ENCODE measurements at regions not wholly inside any gene's neighbourhood (a gene's known extent, or its start where the extent isn't known, plus 50 kb on each side); places are given as distances from the start of the nearest gene placed in this dataset.
"Not testable (repeated sequence)": the region's sequence is repeated elsewhere in the genome, so short reads cannot be mapped to it uniquely, and the experiment has no call there.

DNA sequence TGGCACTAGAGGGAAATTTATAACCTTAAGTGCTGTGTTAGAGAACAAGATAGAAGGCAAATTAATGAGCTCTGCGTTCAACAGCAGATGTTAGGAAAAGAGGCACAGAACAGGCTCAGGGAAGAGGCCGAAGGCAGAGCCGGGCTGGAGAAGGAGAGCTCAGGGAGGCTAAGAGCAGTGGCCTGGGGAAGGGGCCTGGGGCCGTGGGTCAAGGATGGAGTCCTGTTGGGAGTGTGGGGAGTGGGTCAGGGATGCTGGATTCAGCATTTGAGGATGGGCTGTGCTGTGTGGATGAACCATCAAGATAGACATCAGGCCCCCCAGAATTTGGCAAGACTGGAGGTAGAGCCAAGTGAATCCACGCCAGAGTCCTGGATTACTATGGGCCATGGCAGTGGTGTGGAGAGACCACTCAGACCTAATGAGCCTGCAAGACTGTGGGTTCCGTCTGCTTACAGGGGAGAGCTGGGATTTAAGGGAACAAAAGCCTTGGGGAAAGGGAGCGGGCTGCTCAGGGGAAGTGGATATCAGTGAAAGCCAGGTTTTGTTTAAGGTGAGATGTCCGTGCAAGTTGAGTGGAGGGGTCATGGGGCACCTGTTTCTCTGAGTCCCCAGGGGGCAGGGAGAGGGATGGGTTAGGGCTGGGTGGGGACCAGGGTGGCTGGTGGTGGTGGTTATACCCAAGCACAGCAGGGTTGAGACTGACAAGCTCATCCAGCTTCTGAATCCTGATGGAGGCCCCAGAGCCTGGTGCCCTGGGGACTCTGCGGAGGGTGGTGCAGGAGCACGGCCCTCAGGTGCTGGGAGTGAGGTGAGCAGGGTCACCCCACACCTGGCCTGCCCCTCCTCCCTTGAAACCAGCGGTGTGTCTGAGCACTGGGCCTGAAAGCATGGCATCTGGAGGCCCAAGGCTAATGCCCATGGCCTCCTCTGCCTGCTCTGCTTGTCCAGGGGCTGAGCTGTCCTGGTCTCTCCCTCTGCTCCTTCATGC lies 101.7 kb downstream of the BMS1 start:
- DNase-seq (ENCODE audit: low spot score), result no peak

DNA sequence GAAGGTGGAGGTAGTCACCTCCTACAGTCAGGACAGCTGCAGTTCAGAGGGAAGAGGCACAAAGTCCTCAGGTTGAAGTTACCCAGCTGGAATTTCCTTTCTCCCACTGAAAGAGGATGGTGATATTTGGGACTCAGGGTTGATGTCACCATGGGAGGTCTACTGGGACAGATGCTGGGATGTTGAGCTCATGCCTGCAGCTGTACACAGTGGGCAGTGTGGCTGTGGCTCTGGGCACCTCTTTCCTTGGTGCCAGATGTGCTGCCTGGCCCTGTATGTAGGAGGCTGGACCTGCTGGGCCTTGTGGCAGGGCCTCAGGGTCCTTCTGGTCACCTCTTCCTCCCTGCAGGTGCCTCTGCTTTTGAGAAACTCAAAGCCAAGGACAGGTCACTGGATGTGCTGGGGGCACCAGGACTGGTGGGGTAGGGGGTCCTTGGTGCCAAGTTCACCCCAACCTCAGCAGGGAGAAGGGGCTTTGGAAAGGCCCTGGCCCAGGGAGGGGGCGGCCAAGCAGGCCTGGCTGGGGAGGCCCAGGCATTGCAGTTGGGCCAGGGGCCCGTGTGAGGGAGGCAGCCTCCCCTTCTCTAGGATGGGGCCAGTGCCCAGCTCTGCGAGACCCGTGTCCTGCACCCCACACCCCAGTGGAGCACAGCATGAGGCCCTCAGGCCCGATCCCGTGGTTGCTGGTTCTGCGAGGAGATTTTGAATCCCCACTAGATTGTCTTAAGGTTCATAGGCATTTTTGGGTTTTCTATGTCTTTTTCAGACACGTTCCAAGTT lies 103.1 kb downstream of the BMS1 start:
- DNase-seq (ENCODE audit: low spot score), result no peak

DNA sequence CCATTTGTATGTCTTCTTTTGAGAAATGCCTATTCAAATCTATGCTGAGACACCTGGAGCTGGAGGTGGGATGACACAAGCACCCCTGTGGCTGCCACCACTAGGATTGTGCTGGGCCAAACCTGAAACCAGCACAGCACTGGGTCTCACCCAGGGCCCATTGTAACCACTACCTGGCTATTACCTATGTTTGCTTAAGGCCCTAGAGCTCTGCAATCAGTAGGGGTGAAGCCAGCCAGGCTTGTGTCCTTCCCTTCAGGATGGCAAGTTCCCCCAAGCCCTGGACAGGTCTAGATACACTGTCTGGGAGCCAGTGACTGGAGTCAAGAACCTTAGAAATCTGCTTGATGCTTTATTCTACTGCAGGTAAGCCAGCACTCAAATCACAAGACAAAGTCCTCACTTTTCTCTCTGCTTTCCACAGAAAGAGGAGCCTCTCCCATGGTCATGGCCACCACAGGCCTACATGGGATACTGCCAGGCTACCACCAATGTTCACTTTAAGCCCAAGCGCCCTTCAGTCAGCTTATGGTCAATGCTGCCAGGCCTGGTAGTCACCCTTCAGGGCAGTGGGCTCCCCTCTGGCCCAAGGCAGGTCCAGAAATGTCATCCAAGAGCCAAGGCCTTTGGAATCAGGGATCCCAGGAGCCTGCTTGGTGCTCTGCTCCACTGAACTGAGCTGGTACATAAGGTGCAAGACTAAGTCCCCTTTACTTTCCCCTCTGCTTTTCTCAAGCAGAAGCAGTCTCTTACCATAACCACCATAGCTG lies 105.3 kb downstream of the BMS1 start:
- no peak for DNase-seq (ENCODE audit: low spot score)

DNA sequence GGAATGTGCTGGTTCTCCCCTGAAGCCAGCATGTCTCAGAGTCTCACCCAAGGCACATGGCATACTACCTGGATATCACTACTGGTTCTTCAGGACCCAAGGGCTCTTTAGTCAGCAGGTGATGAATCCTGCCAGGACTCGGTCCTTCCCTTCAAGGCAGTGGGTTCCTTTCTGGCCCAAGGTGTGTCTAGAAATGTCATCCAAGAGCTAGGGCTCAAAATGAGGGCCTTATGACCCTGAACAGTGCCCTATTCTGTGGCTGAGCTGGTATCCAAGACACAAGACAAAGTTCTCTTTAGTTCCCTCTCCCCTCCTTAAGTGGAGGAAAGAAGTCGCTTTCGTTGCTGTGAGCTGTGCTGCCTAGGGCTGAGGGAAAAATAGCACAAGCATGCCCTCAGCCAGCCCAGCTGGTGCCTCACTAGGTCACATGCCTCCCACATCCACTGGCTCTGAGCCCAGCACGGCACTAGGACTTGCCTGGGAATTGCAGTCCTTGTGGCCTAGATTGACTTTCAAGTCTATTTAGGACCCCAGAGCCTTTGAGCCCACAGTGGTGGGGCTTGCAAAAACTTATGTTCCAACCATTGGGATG lies 106.0 kb downstream of the BMS1 start:
- DNase-seq (ENCODE audit: low spot score), result no peak

DNA sequence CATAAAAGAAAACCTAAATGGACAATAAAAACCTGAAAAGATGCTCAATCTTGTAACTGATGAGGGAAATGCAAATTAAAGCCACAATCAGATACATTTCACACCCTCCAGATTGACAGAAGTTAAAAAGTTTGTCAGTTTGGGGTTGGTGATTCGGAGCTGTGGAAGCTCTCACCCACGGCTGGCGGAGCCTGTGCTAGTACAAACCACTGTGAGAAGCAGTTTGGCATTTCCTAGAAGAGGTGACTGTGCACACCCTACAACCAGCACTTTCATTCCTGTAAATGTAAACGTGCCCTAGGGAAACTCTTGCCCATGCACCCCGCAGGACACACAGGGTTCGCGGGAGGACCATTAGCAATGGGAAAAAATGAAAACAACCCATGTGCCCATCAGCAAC lies 114.1 kb downstream of the BMS1 start:
- no peak for DNase-seq (ENCODE audit: low spot score)

DNA sequence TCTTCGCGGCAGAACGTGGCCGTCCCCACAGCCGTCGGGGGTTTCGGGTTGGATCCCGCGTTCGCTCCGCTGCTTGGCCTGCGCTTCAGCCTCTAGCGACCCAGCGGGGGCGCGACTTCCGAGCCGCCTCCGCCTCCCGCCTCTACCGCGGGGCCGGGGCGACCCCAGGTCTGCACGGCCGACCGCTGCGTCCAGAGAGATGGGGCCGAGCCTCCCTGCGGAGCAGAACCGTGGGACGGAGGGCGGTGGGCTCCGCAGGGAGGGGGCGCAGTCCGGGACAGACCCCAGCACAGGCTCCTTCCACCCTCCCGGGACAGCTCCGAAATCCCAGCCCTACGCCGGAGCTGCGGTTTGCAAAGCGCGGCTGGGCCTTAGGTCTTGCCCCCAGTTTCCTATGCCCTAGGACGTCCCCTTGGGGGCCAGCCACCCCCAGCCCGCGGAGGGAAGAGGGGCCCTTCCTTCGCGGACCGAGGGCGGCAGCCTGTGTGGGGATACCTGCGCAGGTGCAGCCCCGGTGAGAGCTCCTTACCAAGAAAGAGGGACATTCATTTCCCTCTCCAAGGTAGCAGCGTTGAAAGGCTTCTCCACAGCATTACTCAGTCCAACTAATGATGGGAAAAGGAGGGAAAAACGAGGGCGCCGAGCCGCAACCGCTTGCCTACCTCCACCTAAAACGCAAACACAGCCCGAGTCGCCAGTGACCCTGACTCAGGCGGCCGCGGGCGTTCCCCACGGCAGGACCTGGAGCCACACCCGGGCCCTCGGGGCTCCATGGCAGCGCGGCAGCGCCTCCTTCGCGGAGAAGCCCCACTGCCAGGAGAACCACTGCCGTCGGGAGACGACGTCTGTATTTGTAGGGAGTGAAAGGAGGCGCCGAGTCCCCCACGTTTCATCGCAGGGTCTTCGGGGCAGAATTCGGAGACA lies 115.7 kb downstream of the BMS1 start:
- DNase-seq (ENCODE audit: low spot score), result no peak

DNA sequence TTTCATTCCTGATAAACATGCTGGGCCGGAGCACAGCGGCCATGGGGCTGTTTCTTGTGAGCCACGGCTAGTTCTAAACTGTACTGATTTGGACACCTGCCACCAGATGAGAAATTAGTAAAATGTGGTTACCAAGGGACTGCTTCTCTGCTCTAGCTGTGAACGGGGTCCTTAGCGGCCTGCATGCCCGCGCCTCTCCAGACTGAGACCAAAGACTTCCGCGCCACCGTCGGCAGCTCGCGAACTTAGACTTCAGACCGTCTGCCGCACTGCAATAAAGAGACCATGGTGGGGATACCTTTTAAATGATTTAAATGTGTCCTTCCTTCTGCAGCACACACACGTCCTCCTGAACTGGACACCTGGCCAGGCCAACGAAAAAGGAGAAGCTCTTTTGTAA lies 116.4 kb downstream of the BMS1 start:
- DNase-seq (ENCODE audit: low spot score), result no peak

DNA sequence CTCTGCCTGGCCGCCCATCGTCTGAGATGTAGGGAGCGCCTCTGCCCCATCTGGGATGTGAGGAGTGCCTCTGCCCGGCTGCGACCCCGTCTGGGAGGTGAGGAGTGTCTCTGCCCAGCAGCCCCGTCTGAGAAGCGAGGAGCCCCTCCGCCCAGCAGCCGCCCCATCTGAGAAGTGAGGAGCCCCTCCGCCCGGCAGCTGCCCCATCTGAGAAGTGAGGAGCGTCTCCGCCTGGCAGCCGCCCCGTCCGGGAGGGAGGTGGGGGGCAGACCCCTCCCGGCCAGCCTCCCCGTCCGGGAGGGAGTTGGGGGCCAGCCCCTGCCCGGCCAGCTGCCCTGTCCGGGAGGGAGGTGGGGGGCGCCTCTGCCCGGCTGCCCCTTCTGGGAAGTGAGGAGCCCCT lies 117.8 kb downstream of the BMS1 start:
- DNase-seq (ENCODE audit: low spot score), result not testable (repeated sequence)

DNA sequence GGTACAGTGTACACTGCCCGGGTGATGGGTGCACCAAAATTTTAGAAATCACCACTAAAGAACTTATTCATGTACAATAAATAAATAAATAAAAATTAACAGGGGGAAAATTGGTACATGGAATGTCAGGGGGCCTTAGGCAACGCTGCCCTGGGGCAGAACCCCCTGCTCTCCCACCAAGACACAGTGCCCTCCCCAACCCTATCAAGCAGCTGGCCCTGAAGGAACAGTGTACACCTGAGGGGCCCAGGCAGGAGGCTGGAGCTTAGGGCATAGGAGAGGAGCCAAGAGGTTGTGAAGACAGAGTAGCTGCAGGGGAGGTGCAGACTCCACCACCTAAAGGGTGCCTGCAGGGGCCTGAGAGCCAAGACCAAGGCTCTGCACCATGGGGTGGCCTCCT lies 128.8 kb downstream of the BMS1 start:
- DNase-seq (ENCODE audit: low spot score), result no peak

DNA sequence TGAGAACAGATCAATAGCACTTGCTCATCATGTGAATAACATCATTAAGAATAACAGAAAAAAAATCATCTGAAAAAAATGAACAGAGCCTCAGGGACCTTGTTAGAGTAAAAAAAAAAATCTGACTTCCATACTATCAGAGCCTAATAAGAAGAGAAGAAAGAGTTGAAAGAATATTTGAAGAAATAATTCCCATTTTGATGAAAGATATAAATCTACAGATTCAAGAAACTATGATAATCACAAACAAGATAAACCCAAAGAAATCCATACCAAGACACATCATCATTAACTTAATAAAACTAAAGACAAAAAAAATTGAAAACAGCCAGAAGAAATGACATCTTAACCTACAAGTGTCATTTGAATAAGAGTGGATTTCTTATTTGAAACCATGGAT lies 134.4 kb downstream of the BMS1 start:
- DNase-seq (ENCODE audit: low spot score), result no peak

DNA sequence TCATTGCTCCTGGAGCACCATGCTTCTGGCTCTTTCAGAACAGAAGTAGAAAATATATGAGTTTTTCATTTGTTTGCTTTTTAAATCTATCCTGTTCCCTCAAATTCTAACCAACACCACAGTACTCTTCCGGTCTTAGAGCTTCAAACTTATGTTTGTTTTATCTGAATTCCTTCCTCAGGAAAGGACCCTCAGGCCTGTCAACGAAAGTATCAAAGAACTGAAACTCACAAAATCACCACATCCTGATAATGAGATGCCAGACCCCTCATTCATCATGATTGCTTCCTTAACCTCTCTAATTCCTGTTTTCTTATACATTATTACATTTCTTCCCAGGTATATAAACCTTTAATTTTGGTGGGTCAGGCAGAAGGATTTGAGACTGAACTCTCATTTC lies 135.2 kb downstream of the BMS1 start:
- DNase-seq (ENCODE audit: low spot score), result no peak

DNA sequence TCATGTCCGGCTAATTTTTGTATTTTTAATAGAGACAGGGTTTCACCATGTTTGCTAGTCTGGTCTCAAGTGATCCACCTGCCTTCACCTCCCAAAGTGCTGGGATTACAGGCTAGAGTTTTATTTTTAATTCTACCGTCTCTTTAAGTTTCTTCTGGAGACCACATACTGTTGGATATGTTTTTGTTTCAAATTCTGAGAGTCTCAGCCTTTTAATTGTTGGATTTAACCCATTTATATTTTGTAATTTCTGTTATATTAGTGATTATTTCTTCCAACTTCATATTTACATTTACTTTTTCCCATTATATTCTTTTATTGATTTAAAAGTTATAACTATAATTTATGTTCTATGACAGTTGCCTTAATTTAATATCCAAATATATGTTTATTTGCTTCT lies 139.4 kb downstream of the BMS1 start:
- no peak for DNase-seq (ENCODE audit: low spot score)

DNA sequence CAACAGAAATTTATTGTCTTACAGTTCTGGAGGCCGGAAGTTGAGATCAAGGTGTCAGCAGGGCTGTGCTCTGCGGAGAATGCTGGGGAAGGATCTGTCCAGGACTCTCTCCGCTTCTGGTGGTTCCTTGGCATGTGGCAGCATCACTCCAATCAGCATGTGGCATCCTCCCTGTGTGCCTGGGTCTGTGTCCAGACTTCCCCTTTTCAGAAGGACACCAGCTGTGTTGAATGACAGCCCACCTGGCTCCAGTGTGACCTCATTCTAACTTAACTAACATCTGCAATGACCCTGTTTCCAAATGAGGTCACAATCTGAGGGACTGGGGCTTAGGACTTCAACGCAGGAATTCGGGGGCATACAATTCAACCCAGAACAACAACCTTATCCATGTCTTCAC lies 141.9 kb downstream of the BMS1 start:
- no peak for DNase-seq (ENCODE audit: low spot score)

DNA sequence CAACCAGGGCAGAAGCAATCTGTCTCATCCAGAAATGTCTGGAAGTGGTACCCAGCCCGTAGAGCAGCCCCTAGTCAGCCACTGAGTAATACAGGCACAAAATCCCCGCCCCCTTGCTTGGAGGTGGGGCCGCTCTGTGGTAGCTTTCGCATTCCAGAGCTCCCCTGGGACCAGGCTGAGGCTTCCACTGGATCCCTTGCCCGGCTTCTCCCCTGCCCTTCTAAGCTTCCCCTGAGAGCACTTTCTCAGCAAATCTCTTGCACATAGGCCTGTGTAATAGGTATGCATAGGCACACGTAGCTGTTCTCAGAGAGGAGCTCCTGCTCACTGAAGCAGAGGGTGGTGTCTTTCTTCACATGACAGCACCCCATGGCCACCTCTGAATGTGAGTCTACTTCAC lies 144.2 kb downstream of the BMS1 start:
- DNase-seq (ENCODE audit: low spot score), result no peak

DNA sequence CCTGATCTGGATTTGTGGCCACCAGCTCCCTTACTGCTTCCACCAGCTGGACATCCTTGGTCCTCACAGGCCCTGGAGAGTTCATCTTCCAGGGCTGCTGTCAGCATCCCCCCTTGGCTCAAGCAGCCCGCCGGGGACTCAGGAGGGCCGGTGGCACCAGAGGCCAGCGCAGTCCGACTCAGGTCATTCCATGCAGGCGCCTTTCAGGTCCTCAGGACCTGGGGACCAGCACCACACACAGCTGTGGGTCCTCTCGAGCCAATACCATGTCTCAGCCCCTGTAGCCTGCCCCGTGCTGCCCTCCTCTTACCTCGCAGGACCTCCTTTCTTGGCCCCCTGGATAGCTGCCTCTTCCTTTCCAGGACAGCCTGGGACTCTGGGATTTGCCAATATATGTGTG lies 145.5 kb downstream of the BMS1 start:
- DNase-seq (ENCODE audit: low spot score), result no peak

DNA sequence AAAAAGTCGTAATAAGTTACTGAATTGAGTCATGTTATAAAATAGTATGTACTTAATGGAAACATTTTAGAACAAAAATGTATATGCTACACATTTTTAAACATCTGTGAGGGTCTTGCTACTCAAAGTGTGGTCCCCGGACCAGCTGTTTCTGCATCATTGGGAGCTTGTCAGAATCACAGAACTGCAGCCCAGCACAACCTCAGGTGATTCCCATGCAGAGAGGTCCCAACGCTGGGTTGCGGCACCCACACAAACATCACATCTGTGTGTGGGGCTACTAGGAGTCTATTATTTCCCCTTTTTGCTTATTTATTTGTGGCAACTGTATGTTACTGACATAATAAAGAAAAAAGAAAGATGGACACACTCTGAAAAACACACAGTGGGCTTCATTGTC lies 146.6 kb downstream of the BMS1 start:
- no peak for DNase-seq (ENCODE audit: low spot score)

DNA sequence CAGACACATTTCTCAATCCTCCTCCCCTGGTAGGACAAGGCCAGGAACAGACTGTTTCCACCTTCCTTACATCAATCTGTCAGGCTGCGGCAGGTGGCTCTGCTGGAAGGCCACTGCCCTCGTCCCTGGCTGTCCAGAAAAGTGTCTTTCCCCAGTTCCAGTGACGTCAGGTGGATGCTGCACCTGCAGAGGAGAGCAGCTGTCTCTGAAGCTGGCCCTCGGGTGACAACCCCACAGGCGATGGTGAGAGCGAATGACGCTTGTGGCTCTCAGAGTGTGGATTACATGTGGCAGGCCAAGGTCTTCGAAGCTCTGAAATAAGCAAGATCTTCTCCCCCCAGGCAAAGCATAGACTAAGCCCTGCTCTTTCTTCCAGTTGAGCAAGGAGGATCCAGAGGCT lies 146.9 kb upstream of the RET start:
- no peak for DNase-seq (ENCODE audit: low spot score)

DNA sequence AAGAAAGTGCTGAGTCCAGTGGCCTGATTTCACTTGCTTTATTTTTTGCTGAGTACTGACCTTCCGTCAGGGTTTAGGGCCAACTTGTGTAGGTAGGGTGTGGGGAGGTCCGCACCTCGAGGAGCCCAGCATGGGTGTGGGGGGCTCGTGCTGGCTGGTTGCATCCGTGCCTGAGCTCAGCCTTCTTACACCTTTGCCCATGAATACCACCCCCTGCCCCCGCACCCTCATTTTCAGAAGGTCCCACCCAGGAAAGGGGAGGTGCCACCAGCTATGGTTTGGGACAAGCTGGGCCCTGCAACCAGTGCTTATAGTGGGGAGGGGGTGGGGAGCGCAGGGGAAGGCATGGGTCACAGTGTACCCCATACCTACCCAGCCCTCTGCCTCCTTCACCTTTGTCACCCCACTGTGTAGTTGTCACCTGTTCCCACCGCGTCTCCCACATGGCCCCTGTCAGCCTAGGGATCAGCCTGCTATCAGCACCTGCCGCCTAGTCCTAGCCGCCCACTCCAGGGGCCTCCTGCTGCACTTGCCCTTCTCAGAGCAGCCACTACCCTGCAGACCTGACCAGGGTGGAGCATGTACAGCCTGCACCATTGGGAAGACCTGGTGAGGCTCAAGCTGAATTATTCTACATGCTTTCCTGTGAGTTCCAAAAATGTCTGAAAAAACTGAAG lies 146.2 kb upstream of the RET start:
- no peak for DNase-seq (ENCODE audit: low spot score)

DNA sequence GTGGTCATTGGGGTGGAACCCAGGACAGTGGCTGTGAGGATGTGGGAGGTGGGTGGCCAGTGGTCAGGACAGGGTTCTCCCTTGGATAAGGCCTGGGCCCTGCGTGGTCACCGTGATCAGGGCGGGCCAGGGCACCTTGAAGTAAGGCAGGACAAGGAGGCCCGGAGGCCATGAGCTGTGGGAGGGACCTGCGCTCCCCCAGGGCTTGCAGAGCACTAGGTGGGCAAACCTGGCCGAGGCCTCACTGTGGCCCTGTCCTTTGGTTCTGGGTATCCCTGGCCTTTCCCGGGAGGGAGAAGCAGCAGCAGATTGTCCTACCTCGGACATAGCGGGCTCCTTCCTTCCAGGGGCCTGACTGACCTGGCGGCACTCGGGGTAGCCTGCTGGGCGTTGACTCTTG lies 144.8 kb upstream of the RET start:
- DNase-seq (ENCODE audit: low spot score), result no peak

DNA sequence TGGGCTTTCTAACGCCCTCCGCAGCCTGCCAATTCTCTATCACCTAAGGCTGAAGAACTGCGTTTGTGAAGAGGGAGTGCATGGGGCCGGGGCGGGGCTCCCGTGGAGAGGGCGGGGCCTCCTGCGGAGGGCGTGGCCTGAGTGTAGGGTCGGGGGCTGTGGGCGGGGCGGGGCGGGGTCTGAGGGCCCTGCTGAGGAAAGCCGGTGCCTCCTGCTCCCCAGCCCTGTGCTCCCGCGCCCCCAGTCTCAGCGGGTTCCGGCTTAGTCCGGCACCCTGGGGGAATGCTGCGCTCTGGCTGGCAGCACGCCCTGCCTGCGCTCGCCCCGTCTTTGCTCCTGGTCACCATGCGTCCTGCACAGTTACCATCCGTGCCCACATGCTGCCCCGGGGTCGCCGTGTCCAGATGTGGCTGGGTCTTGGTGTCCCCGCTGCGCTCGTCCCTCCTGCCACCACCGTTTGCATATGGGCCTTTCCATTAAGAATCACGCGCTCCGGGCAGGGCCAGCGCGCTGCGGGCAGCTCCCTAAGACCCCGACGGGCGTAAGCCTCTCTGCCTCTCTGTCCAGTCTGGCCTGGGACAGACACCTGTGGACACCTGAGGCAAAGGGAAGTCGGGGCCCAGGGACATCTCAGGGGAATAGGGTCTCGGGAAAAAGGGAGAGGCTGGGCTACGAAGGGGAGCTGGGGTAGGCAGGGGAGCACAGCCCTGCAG lies 144.0 kb upstream of the RET start:
- no peak for DNase-seq (ENCODE audit: low spot score)

All from HuH-7.5 (cell line).